Renal cortex interstitium (tissue), 11 donors: ENCODE measurements at regions not wholly inside any gene's neighbourhood (a gene's known extent, or its start where the extent isn't known, plus 50 kb on each side); places are given as distances from the start of the nearest gene placed in this dataset.
"Not testable (repeated sequence)": the region's sequence is repeated elsewhere in the genome, so short reads cannot be mapped to it uniquely, and the experiment has no call there.

Experiments
- DNase-seq, 11 donors: peaks; one replicate each; pipeline ENCODE4 v3.0.0-alpha.2; 2013; ENCODE audit warnings: low read depth in 9 of 11, low spot score in 4 of 11; ENCODE audit errors: extremely low read depth in 1 of 11

DNA sequence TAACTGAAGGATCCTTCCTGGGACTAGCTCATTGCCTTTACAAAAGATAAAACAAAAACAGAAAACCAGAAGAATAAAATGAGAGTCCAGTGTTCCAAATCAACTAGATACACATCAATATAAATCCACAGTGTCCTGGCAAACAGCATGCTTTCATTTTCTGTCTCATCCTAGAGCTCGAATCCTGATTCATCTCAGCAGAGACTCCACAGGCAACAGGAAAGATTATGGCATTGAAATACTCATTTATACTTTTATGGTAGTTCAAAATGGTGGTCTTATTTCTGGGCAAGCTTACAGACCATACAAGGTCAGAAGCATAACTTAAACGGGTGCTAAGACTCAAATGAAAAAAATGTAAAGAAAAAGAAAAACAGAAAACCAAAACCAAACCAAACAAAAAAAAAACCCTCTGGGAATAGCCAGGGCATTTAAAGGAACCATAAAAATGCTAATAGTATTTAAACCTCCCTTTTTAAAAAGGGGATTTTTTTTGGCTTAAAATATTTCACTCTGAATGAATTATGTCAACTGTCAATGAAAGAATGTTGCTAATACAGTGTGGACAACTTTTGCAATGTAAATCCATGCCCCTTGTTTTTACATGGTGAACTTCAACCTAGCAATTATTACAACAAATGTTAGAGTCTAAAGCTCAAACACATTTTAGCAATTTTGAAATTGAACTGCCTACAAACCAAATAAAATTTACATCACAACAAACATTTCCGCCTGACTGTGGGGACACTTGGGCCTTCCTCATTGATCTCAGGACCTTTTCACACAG, 57.9 kb downstream of the GPR101 start:
- DNase-seq = peak in 2 of 11 donors; percentile 2 to 7

DNA sequence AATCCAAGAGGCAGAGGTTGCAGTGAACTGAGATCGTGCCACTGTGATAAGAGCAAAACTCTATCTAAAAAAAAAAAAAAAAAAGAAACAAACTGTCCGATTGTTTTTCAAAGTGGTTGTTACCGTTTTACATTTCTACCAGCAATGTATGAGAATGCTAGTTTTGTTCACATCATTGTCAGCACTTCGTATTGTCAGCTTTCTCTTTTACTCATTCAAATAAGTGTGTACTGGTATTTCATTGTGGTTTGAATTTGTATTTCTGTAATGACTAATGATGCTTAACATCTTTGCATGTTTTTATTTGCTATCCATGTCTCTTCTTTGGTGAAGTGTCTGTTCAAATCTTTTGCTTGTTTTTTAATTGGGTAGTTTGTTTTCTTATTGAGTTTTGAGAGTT, 65.8 kb downstream of the GPR101 start:
- DNase-seq = no peak

DNA sequence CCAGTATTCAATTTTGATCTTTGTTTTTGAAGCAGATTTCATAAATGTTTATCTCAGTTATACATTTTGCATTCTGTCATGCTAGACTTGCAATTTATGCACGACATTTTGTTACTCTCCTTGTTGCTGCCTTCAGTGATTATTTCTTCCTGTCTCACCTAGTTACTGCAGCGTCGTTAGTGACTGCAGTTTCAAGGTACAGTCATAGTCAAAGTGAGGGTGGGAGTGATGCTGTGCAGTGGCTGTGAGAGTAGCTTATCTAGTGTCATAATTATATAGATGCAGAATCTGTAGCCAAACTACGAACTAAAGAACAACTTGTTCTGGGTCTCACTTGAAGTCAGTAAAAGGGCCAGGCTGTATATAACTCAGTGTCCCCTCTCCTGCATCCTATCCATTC, 69.8 kb downstream of the GPR101 start:
- DNase-seq = no peak

DNA sequence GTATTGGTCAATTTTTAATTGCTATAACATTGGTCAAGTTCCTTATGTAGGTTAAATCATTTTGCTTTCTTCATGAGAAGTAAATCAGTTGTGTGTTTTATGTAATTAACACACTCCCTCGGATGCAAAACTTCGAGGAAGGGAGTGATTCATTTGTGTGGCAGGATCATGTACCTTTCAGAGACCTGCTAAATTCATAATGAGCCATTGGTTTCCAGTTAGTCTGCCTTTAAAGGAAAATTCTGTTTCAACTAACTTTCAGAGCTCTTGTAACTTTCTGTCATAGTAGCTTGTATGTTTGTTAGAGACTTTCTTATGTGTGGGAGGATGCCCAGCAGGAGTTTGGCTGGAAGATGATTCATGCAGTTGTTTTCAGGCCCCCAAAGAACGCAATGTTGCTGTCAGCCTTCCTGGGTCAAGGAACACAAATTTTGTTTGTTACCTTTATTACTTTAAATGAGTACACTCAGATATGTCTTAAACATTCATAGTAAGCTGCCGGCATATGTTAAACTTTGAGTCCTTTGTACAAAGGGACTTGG, 72.1 kb downstream of the GPR101 start:
- DNase-seq = no peak

DNA sequence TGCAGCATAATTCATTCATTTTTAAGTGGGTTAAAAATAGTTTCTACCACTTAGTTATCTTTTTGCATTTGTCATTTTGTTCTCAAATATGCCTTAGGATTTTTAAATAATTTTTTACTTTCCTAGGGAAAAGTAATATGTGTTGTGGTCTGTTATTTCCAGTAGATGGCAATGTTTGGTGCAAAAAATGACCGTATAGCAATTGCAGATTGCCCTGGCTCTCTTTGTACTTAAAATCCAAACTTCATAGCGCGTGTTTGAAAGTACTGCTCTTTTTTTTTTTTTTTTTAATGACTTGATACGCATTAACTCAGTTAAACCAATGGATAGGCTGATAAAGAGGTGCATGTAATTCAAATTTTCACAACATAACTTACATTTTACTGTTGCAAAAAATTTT, 74.4 kb upstream of the RBMX start:
- peak in 1 of 11 donors; percentile 8 for DNase-seq

DNA sequence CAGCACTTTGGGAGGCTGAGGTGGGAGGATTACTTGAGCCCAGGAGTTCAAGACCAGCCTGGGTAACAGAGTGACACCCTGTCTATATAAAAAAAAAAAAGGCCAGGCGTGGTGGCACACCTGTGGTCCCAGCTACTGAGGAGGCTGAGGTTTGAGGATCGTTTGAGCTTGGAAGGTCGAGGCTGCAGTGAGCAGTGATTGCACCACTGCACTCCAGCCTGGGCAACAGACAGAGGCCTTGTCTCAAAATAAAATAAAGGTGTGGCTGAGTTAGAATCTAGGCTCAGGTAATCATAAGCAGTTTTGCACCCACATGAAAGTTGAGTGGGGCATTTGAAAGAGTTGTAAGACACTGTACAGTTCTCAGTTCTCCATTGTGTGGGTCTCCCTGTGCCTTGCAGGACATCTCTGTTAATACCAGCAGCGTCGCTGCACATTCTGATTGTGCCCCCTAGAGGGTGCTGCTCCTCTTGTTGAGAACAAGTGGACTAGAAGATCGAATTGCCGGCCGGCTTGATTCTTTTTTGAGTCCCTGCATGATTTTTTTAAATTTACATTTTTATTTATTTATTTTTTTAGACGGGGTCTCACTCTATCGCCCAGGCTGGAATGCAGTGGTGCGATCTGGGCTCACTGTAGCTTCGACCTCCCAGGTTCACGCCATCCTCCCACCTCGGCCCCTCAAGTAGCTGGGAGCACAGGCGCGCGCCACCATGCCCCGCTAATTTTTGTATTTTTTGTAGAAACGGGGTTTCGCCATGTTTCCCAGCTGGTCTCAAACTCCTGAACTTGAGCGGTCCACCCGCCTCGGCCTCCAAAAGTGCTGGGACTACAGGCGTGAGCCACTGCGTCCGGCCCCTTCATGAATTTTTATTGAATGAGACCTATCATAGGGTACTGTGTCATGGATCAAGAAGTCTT, 73.6 kb upstream of the RBMX start:
- peak in 6 of 11 donors; percentile 20 to 53 (median 32) for DNase-seq

DNA sequence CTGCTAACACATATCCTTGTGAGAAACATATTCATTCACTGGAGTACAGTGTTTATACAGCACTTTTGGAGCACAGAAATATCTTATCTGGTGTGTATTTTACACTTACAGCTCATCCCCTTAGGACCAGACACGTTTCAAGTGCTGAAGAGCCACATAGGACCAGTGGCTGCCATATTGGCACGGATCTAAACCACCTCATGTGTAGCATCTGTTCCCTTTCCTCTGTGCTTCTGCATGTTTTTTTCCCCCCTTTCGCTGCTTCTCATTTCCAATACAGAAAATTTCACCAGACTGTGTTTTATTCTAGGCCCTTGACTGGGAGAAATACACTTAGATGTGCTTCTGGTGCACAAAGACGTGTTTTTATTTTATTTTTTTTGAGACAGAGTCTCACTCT, 69.7 kb upstream of the RBMX start:
- no peak for DNase-seq

DNA sequence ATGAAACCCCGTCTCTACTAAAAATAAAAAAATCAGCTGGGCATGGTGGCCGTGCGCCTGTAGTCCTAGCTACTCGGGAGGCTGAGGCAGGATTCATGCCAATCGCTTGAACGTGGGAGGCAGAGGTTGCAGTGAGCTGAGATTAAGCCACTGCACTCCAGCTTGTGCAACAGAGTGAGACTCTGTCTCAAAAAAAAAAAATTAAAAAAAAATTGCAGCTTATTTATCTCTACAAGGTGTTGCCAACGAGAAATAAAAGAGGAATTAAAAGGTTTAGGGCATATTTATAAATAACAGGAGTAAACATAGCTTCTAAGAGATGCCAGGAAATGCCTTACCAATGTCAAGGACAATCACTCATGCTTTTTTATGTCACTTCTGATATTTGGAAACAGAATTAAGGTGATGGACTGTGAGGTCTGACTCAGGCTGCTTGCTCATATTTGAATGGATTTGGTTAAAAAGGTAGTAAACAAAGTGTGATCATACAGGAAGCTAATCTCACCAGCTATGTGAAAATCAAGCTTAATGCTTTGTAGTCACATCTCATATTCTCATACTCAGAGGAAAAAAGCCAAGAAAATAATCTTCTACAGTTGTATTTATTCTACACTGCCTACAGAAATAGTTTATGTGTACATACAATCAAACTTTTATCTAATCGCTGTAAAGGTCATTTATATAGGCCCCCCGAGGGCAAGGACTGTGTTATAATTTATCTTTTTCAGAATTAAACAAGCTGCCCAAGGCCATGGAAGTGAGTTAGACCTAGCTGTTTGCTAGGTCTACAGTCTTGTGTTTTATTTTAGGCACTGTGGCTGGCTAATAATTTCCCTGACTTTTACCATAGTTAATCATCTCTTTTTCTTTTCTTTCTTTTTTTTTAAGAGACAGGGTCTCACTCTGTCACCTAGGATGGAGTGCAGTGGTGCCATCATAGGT, 61.1 kb upstream of the RBMX start:
- DNase-seq = no peak

DNA sequence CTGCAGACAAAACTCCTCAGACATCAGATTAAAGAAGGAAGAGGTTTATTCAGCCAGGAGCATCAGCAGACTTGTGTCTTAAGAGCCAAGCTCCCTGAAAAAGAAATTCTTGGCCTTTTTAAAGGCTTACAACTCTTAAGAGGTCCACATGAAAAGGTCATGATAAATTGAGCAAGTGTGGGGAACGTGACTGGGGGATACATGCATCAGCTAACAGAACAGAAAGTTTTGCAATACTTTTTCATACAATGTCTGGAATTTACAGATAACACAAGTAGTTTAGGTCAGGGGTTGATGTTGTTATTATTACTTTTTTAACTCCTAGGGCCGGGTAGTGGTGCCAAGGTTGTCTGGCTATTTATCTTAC, 55.6 kb upstream of the RBMX start:
- no peak for DNase-seq

DNA sequence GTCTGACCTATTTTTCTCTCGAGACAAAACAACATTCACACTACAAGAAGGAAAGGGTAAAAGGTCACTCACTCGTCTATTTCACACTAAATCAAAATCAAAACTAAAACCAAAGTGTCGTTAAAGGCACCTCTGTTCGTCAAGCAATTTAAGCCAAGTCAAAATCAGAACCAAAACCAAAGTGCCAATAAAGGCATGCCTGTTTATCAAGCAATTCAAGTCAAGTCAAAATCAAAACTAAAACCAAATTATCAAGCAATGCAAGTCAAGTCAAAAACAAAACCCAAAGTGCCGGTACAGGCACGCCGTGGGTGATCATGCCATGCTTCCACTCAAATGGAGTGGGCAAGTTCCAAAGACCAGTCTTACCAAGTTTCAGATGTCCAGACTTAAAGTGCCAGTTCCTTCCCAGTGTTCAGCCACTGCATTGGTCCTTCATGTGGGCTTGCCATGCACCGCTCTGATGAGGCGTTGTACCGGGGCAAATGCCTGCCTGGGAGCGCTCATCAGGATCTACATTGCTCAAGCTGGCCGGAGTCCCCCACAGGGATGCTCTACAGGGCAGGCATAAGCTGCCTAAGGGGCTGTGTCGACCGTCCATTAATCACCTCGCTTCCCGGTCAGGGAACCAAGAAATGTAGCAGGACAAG, 55.1 kb upstream of the RBMX start:
- DNase-seq = not testable (repeated sequence)

DNA sequence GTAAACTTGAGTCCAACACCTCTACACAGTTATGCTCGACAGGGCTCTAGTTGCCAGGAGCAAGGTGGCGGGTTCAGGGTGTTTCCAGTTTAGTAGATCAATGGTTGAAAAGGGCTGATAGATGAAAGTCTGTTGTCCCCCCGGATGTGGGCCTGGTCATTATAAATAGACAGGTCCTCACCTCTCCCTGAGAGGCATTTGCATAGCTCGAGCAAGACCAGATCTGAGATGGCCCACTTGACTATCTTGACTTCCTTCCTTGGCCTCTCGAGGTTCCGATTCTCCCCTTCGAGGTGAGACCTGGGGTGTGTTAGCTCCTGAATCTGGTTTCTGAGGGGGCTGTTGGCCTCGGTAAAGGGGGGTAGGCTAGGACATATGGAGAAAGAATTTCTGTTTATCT, 54.1 kb upstream of the RBMX start:
- not testable (repeated sequence) for DNase-seq

DNA sequence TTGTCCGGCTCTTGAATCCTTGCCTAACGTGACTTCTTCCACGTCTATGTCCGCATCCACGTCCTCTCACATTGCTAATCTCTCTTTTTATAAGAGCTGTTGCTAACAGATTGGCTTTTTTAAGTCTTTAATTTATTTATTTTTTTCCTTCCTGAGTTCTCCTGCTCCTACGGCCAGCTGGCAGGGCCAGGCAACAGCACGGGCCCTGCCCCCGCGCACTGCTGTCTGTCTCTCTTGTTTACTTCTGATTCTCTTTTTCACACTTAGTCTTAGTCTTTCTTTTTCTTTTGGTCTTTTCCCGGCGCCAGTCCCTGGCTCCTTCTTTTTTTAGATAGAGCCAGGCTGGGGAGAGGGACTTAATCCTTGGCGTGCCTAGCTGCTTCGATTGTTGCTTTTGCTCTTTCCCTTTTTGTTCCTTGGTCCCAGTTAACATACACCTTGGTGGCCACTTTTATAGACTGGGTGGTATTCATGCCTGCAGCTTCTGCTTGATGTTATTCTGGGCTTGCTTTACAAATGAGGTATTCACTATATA, 53.2 kb upstream of the RBMX start:
- no peak for DNase-seq

DNA sequence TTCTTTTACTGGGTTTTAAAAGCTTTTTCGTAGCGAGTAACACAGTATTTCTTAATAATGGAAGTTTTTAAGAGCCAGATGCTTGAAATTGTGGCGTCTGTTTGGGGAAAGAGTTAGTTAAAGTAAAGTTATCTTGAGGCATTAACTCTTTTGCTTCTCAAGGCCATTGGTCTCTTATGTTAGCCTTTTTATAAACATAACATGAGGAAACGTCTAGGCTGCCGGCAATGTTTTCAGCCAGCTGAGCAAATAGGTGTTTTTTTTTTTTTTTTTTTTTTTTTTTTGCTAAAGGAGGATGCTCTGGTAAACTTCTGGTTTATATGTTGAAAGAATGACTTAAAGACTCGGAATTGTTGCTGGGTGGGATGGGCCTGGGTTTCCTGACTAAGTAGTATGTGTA, 51.1 kb upstream of the RBMX start:
- DNase-seq = no peak
